ENCODE measurements at regions not wholly inside any gene's neighbourhood (a gene's known extent, or its start where the extent isn't known, plus 50 kb on each side); places are given as distances from the start of the nearest gene placed in this dataset.

GRCh38 chr19:29875931-29876330 is 64.1 kb downstream of the CCNE1 start:
- TF ChIP-seq CTCF (IDR thresholded peaks at IDR 0.05) (no peak), POLR2A (IDR thresholded peaks at IDR 0.05) (no peak)

All from tibial nerve (tissue), 3 donors.